Transverse colon (tissue), 4 donors: ENCODE measurements at regions not wholly inside any gene's neighbourhood (a gene's known extent, or its start where the extent isn't known, plus 50 kb on each side); places are given as distances from the start of the nearest gene placed in this dataset.

Source experiments
- EP300 ChIP-seq: sonication (generic); formaldehyde crosslinking; IDR thresholded peaks from one replicate; pipeline ENCODE4 v1.6.1; 2017; ENCODE audit warnings: antibody characterized with exemption, low read depth
- POLR2A ChIP-seq: fragments of 450-650 bp; IDR thresholded peaks from one replicate; pipeline ENCODE4 v1.6.1; 2016; ENCODE audit warnings: antibody characterized with exemption, mild to moderate bottlenecking, moderate library complexity
- POLR2AphosphoS5 ChIP-seq, 3 donors: sonication (generic); formaldehyde crosslinking; IDR thresholded peaks; one replicate each; pipeline ENCODE4 v1.6.1; 2016; ENCODE audit warnings: antibody characterized with exemption in 3 of 3
- TF ChIP-seq, protein P1 (sequence below), 5 experiments: fragments of 200-600 bp in 3 of 5; fragments of 450-650 bp in 2 of 5; sonication (generic) in 3 of 5; IDR thresholded peaks; 1 replicate in 2 of 5; 2 replicates in 3 of 5; pipeline ENCODE4 v1.5.1; 2016 to 2017; ENCODE audit warnings: antibody characterized with exemption in 5 of 5, inconsistent platforms in 3 of 5, mild to moderate bottlenecking in 2 of 5, moderate library complexity in 1 of 5

DNA sequence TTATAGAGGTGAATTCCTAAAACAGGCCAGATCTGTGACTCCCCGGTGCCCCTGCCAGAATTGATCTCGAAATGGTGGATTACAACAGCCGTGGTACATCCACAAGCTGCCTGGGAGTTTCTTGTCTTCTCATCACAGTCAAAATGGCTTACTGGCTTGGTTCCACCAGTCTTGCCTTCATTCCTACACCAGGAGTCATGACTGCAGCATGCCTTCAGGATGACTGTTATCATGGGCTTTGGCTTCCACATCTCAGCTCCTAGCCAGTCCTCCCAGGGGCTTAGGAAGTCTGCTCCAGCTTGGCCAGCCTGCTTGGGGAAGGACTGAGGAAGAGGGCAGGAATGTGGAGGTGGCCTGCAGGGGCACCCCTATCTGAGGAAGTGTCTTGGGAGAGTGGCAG, 132.9 kb upstream of the NR3C1 start:
- TF ChIP-seq, protein P1, sequence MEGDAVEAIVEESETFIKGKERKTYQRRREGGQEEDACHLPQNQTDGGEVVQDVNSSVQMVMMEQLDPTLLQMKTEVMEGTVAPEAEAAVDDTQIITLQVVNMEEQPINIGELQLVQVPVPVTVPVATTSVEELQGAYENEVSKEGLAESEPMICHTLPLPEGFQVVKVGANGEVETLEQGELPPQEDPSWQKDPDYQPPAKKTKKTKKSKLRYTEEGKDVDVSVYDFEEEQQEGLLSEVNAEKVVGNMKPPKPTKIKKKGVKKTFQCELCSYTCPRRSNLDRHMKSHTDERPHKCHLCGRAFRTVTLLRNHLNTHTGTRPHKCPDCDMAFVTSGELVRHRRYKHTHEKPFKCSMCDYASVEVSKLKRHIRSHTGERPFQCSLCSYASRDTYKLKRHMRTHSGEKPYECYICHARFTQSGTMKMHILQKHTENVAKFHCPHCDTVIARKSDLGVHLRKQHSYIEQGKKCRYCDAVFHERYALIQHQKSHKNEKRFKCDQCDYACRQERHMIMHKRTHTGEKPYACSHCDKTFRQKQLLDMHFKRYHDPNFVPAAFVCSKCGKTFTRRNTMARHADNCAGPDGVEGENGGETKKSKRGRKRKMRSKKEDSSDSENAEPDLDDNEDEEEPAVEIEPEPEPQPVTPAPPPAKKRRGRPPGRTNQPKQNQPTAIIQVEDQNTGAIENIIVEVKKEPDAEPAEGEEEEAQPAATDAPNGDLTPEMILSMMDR (IDR thresholded peaks at IDR 0.05) = no peak
- TF ChIP-seq POLR2AphosphoS5 (IDR thresholded peaks at IDR 0.05) = no peak
- no peak for TF ChIP-seq POLR2A
- no peak for TF ChIP-seq EP300
